Activated T-helper 17 cell treated with anti-CD3 and anti-CD28 coated beads, Interleukin-2, amount 50 U/mL, for 72 hours (primary cell): ENCODE measurements at regions not wholly inside any gene's neighbourhood (a gene's known extent, or its start where the extent isn't known, plus 50 kb on each side); places are given as distances from the start of the nearest gene placed in this dataset.

Source experiments
- ATAC-seq: fragments of 150-1000 bp; cut with Tn5 transposase; replicated peaks from 2 replicates; pipeline ENCODE4 v1.10.0; 2021; ENCODE audit warnings: mild to moderate bottlenecking, moderate library complexity
- H3K27ac Mint-ChIP-seq: one replicate; pipeline ENCODE4 v1.8.0; 2022; ENCODE audit warnings: mixed read lengths
- H3K27me3 Mint-ChIP-seq: one replicate; pipeline ENCODE4 v1.8.0; 2022; ENCODE audit warnings: mixed read lengths
- H3K36me3 Mint-ChIP-seq: one replicate; pipeline ENCODE4 v1.8.0; 2022; ENCODE audit warnings: low read depth, mild to moderate bottlenecking, mixed read lengths
- H3K4me1 Mint-ChIP-seq: one replicate; pipeline ENCODE4 v1.8.0; 2022; ENCODE audit warnings: mixed read lengths
- H3K4me3 Mint-ChIP-seq: one replicate; pipeline ENCODE4 v1.8.0; 2022; ENCODE audit warnings: mild to moderate bottlenecking, mixed read lengths
- H3K9me3 Mint-ChIP-seq: one replicate; pipeline ENCODE4 v1.8.0; 2022; ENCODE audit warnings: mixed read lengths

- no peak overlapping the region for H3K27ac Mint-ChIP-seq
These were observed 85.6 kb upstream of the ARAP3 start for GRCh38 chr5:141767671-141768070.

GRCh38 chr5:141765896-141766551, 84.0 kb upstream of the ARAP3 start:
- H3K9me3 Mint-ChIP-seq, result no peaks in the 10 kb centered on the region
- no peaks in the 10 kb centered on the region for H3K36me3 Mint-ChIP-seq
- no peak overlapping the region for H3K4me3 Mint-ChIP-seq
- peaks cover 11% of the 10 kb centered on the region for H3K27me3 Mint-ChIP-seq
- no peaks in the 10 kb centered on the region for H3K4me1 Mint-ChIP-seq
- ATAC-seq, result no peak
- H3K27ac Mint-ChIP-seq, result no peak overlapping the region

More at GRCh38 chr5:141767671-141768070, 85.6 kb upstream of the ARAP3 start:
- Mint-ChIP-seq H3K36me3 (no peaks in the 10 kb centered on the region), H3K27me3 (peaks cover 3% of the 10 kb centered on the region), H3K9me3 (no peaks in the 10 kb centered on the region), H3K4me3 (no peak overlapping the region), H3K4me1 (no peaks in the 10 kb centered on the region)
- no peak for ATAC-seq

- Mint-ChIP-seq H3K27me3 (peaks cover 17% of the 10 kb centered on the region), H3K4me3 (no peak overlapping the region), H3K9me3 (no peaks in the 10 kb centered on the region), H3K4me1 (no peaks in the 10 kb centered on the region), H3K27ac (no peak overlapping the region), H3K36me3 (no peaks in the 10 kb centered on the region)
- ATAC-seq, result no peak
These were observed 81.5 kb upstream of the ARAP3 start for GRCh38 chr5:141763541-141763940.

GRCh38 chr5:141762790-141763368, 80.8 kb upstream of the ARAP3 start:
- Mint-ChIP-seq H3K27me3 (peaks cover 24% of the 10 kb centered on the region), H3K4me3 (no peak overlapping the region), H3K9me3 (no peaks in the 10 kb centered on the region), H3K36me3 (no peaks in the 10 kb centered on the region), H3K4me1 (peaks cover 5% of the 10 kb centered on the region), H3K27ac (no peak overlapping the region)
- ATAC-seq, result no peak

GRCh38 chr5:141762316-141762715, 80.3 kb upstream of the ARAP3 start:
- peaks cover 5% of the 10 kb centered on the region for H3K4me1 Mint-ChIP-seq
- no peak for ATAC-seq
- no peaks in the 10 kb centered on the region for H3K9me3 Mint-ChIP-seq
- H3K4me3 Mint-ChIP-seq, result no peak overlapping the region
- peaks cover 29% of the 10 kb centered on the region for H3K27me3 Mint-ChIP-seq
- no peak overlapping the region for H3K27ac Mint-ChIP-seq
- no peaks in the 10 kb centered on the region for H3K36me3 Mint-ChIP-seq

- no peaks in the 10 kb centered on the region for H3K9me3 Mint-ChIP-seq
- H3K27me3 Mint-ChIP-seq, result peaks cover 42% of the 10 kb centered on the region
- no peak overlapping the region for H3K27ac Mint-ChIP-seq
- H3K4me1 Mint-ChIP-seq, result peaks cover 5% of the 10 kb centered on the region
- H3K36me3 Mint-ChIP-seq, result no peaks in the 10 kb centered on the region
- H3K4me3 Mint-ChIP-seq, result no peak overlapping the region
- ATAC-seq, result no peak
These were observed 78.7 kb upstream of the ARAP3 start for GRCh38 chr5:141760753-141761152.

GRCh38 chr5:141760193-141760592, 78.2 kb upstream of the ARAP3 start:
- ATAC-seq, result no peak
- Mint-ChIP-seq H3K4me1 (peaks cover 5% of the 10 kb centered on the region), H3K27me3 (peaks cover 48% of the 10 kb centered on the region), H3K9me3 (no peaks in the 10 kb centered on the region), H3K27ac (no peak overlapping the region), H3K36me3 (no peaks in the 10 kb centered on the region), H3K4me3 (no peak overlapping the region)

- no peak overlapping the region for H3K4me3 Mint-ChIP-seq
- peaks cover 64% of the 10 kb centered on the region for H3K27me3 Mint-ChIP-seq
- no peaks in the 10 kb centered on the region for H3K36me3 Mint-ChIP-seq
- H3K27ac Mint-ChIP-seq, result no peak overlapping the region
- H3K9me3 Mint-ChIP-seq, result no peaks in the 10 kb centered on the region
- H3K4me1 Mint-ChIP-seq, result peaks cover 5% of the 10 kb centered on the region
- no peak for ATAC-seq
These were observed 76.4 kb upstream of the ARAP3 start for GRCh38 chr5:141758310-141758998.

GRCh38 chr5:141757402-141757801, 75.4 kb upstream of the ARAP3 start:
- H3K4me3 Mint-ChIP-seq, result no peak overlapping the region
- peaks cover 69% of the 10 kb centered on the region for H3K27me3 Mint-ChIP-seq
- no peak overlapping the region for H3K27ac Mint-ChIP-seq
- H3K4me1 Mint-ChIP-seq, result peaks cover 5% of the 10 kb centered on the region
- H3K9me3 Mint-ChIP-seq, result no peaks in the 10 kb centered on the region
- ATAC-seq, result no peak
- H3K36me3 Mint-ChIP-seq, result no peaks in the 10 kb centered on the region

- Mint-ChIP-seq H3K27me3 (peaks cover 69% of the 10 kb centered on the region), H3K36me3 (no peaks in the 10 kb centered on the region), H3K9me3 (no peaks in the 10 kb centered on the region), H3K4me3 (no peak overlapping the region), H3K27ac (no peak overlapping the region), H3K4me1 (peaks cover 5% of the 10 kb centered on the region)
- ATAC-seq, result no peak
These were observed 74.2 kb upstream of the ARAP3 start for GRCh38 chr5:141756196-141756595.

- H3K27me3 Mint-ChIP-seq, result peaks cover 77% of the 10 kb centered on the region
These were observed 72.1 kb upstream of the ARAP3 start for GRCh38 chr5:141753971-141754713.

GRCh38 chr5:141753143-141753970, 71.3 kb upstream of the ARAP3 start:
- H3K4me3 Mint-ChIP-seq, result no peak overlapping the region
- H3K4me1 Mint-ChIP-seq, result peaks cover 4% of the 10 kb centered on the region
- H3K9me3 Mint-ChIP-seq, result no peaks in the 10 kb centered on the region
- ATAC-seq, result no peak
- no peaks in the 10 kb centered on the region for H3K36me3 Mint-ChIP-seq
- peaks cover 80% of the 10 kb centered on the region for H3K27me3 Mint-ChIP-seq
- H3K27ac Mint-ChIP-seq, result no peak overlapping the region

More at GRCh38 chr5:141753971-141754713, 72.1 kb upstream of the ARAP3 start:
- no peak overlapping the region for H3K4me3 Mint-ChIP-seq
- ATAC-seq, result no peak
- H3K9me3 Mint-ChIP-seq, result no peaks in the 10 kb centered on the region
- no peak overlapping the region for H3K27ac Mint-ChIP-seq
- no peaks in the 10 kb centered on the region for H3K36me3 Mint-ChIP-seq
- peaks cover 5% of the 10 kb centered on the region for H3K4me1 Mint-ChIP-seq

- H3K4me1 Mint-ChIP-seq, result no peaks in the 10 kb centered on the region
- ATAC-seq, result no peak
- H3K36me3 Mint-ChIP-seq, result no peaks in the 10 kb centered on the region
- peaks cover 56% of the 10 kb centered on the region for H3K27me3 Mint-ChIP-seq
- no peak overlapping the region for H3K4me3 Mint-ChIP-seq
- no peak overlapping the region for H3K27ac Mint-ChIP-seq
- no peaks in the 10 kb centered on the region for H3K9me3 Mint-ChIP-seq
These were observed 65.4 kb upstream of the ARAP3 start for GRCh38 chr5:141747152-141748141.
